KMS-11 (cell line): ENCODE measurements at regions not wholly inside any gene's neighbourhood (a gene's known extent, or its start where the extent isn't known, plus 50 kb on each side); places are given as distances from the start of the nearest gene placed in this dataset.

Source experiments
- H2AFZ ChIP-seq: fragments of 200-600 bp; sonication (generic); 2 replicates; pipeline ENCODE4 v1.6.1; 2016; ENCODE audit warnings: antibody characterized with exemption, mixed run types, low read depth
- H3K27ac ChIP-seq: fragments of 200-600 bp; sonication (generic); 2 replicates; pipeline ENCODE4 v1.6.1; 2016; ENCODE audit warnings: mild to moderate bottlenecking, mixed run types
- H3K27me3 ChIP-seq: fragments of 200-600 bp; sonication (generic); 2 replicates; pipeline ENCODE4 v1.6.1; 2017; ENCODE audit warnings: mild to moderate bottlenecking, low read depth, mixed run types, moderate library complexity; ENCODE audit not compliant: insufficient read depth
- H3K36me3 ChIP-seq: fragments of 200-600 bp; sonication (generic); 2 replicates; pipeline ENCODE4 v1.6.1; 2017; ENCODE audit warnings: mild to moderate bottlenecking, mixed run types; ENCODE audit not compliant: insufficient read depth
- H3K4me1 ChIP-seq: fragments of 200-600 bp; sonication (generic); 2 replicates; pipeline ENCODE4 v1.6.1; 2016; ENCODE audit warnings: mild to moderate bottlenecking, low read depth, mixed run types; ENCODE audit not compliant: poor library complexity, severe bottlenecking
- H3K4me2 ChIP-seq: fragments of 200-600 bp; sonication (generic); 2 replicates; pipeline ENCODE4 v1.7.0; 2016; ENCODE audit warnings: mild to moderate bottlenecking, mixed run types
- H3K4me3 ChIP-seq: fragments of 200-600 bp; sonication (generic); IDR thresholded peaks from 2 replicates; pipeline ENCODE4 v1.6.1; 2017; ENCODE audit warnings: low read depth, low read length, mixed read lengths; ENCODE audit not compliant: insufficient read depth
- H3K79me2 ChIP-seq: fragments of 200-600 bp; sonication (generic); 2 replicates; pipeline ENCODE4 v1.6.1; 2016; ENCODE audit warnings: low read depth, mixed run types; ENCODE audit not compliant: insufficient read depth
- H3K9ac ChIP-seq: fragments of 200-600 bp; sonication (generic); 2 replicates; pipeline ENCODE4 v1.6.1; 2016; ENCODE audit warnings: mild to moderate bottlenecking, mixed run types
- H4K20me1 ChIP-seq: fragments of 200-600 bp; sonication (generic); 2 replicates; pipeline ENCODE4 v1.6.1; 2016; ENCODE audit warnings: mild to moderate bottlenecking, mixed run types; ENCODE audit not compliant: insufficient read depth
- CTCF ChIP-seq: fragments of 200-600 bp; sonication (generic); conservative IDR thresholded peaks from 2 replicates; pipeline ENCODE4 v1.6.1; 2017; ENCODE audit warnings: low read depth, mild to moderate bottlenecking, antibody characterized with exemption, low read length, moderate library complexity, mixed read lengths

GRCh38 chr21:29242201-29242600 is 56.5 kb upstream of the BACH1 start:
- Histone ChIP-seq H3K36me3 (no peaks in the 10 kb centered on the region), H3K9ac (no peak overlapping the region), H4K20me1 (no peaks in the 10 kb centered on the region), H3K27ac (no peak overlapping the region), H3K4me3 (no peak overlapping the region), H3K79me2 (no peaks in the 10 kb centered on the region), H3K4me1 (peaks cover 60% of the 10 kb centered on the region), H3K27me3 (no peaks in the 10 kb centered on the region), H3K4me2 (no peak overlapping the region), H2AFZ (no peak overlapping the region)
- TF ChIP-seq CTCF: no peak

DNA sequence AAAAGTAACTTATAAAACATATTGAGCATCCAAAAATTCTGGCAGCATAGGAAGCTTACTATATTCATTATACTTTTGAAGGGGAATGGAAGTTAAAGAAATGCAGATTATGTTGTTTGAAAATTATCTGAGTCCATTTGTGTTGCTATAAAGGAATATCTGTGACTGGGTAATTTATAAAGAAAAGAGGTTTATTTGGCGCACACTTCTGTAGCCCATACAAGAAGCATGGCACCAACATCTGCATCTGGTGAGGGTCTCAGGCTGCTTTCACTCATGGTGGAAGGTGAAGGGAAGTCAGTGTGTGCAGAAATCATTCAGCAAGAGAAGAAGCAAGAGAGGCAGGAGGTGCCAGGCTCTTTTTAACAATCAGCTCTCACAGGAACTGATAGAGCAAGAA is 55.5 kb upstream of the BACH1 start:
- Histone ChIP-seq H3K27me3 (no peaks in the 10 kb centered on the region), H3K36me3 (no peaks in the 10 kb centered on the region), H3K9ac (no peak overlapping the region), H3K4me3 (no peak overlapping the region), H4K20me1 (no peaks in the 10 kb centered on the region), H2AFZ (no peak overlapping the region), H3K79me2 (no peaks in the 10 kb centered on the region), H3K27ac (no peak overlapping the region), H3K4me2 (no peak overlapping the region), H3K4me1 (peaks cover 50% of the 10 kb centered on the region)
- no peak for TF ChIP-seq CTCF

DNA sequence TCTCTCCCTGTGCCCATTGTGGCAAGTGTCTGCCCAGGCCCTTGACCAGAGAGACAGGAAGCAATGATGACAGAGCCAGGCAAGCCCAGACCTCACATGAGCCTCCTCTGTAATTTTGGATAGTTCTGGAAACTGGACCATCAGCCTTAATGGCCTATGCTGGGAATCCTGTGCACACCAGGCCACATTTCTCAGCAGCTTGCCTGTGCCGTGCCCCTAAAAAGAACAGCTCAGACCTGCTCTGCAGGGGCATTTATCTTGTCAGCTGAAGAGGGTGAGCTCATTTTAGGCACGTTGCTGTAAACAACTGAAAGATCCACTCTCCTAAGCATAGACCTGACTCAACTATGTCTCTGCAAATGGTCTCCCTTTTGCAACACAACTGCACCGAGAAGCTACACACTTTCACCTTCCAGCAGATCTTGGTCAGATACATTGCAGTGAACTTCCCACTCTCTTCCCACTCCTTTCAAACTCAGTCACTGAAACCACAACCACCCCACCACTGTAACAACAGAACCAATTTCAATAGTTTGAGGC is 53.5 kb upstream of the BACH1 start:
- Histone ChIP-seq H3K4me1 (peaks cover 30% of the 10 kb centered on the region), H4K20me1 (no peaks in the 10 kb centered on the region), H3K9ac (no peak overlapping the region), H3K27me3 (no peaks in the 10 kb centered on the region), H3K79me2 (no peaks in the 10 kb centered on the region), H2AFZ (peak overlapping the region; percentile 40), H3K4me2 (peak overlapping the region; percentile 18; the same call in 1 of the 2 replicates), H3K4me3 (no peak overlapping the region), H3K36me3 (no peaks in the 10 kb centered on the region), H3K27ac (peak overlapping the region; percentile 18; the same call in 1 of the 2 replicates)
- no peak for TF ChIP-seq CTCF

DNA sequence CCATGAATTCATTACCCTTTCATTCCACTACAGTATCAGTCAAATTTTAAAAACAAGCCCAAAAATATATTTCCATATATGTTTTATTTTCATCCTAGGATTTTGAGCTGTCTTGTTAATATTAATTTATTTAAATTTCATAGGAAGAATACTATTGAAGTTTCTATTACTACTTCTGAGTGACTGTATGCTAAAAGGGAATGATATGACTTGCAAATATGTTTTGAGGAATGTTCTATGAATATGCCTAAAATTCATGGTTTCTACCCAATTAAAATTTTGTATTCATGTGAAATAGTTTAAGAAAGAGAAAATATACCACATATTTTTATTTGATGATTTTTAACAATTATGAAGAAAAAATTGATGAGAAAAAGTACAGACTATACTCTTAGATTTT is 52.9 kb upstream of the BACH1 start:
- no peak for TF ChIP-seq CTCF
- H3K79me2 ChIP-seq: no peaks in the 10 kb centered on the region
- no peaks in the 10 kb centered on the region for H3K27me3 ChIP-seq
- no peaks in the 10 kb centered on the region for H4K20me1 ChIP-seq
- H3K36me3 ChIP-seq: no peaks in the 10 kb centered on the region
- no peak overlapping the region for H3K27ac ChIP-seq
- no peak overlapping the region for H2AFZ ChIP-seq
- peaks cover 26% of the 10 kb centered on the region for H3K4me1 ChIP-seq
- no peak overlapping the region for H3K4me3 ChIP-seq
- no peak overlapping the region for H3K4me2 ChIP-seq
- no peak overlapping the region for H3K9ac ChIP-seq
